ENCODE measurements at regions not wholly inside any gene's neighbourhood (a gene's known extent, or its start where the extent isn't known, plus 50 kb on each side); places are given as distances from the start of the nearest gene placed in this dataset.
"Not testable (repeated sequence)": the region's sequence is repeated elsewhere in the genome, so short reads cannot be mapped to it uniquely, and the experiment has no call there.

GRCh38 chr3:152193673-152194267 lies 75.0 kb upstream of the MBNL1 start:
- peak; percentile 82 for DNase-seq (ENCODE audit: low spot score)

- DNase-seq (ENCODE audit: low spot score), result no peak
Measured at GRCh38 chr3:152195206-152195605, 73.5 kb upstream of the MBNL1 start.

- no peak for DNase-seq (ENCODE audit: low spot score)
Measured at GRCh38 chr3:152196782-152197181, 71.9 kb upstream of the MBNL1 start.

- peak; percentile 60 for DNase-seq (ENCODE audit: low spot score)
Measured at GRCh38 chr3:152197451-152197850, 71.3 kb upstream of the MBNL1 start.

GRCh38 chr3:152197937-152198336 lies 70.8 kb upstream of the MBNL1 start:
- DNase-seq (ENCODE audit: low spot score), result no peak

GRCh38 chr3:152198665-152199064 lies 70.1 kb upstream of the MBNL1 start:
- no peak for DNase-seq (ENCODE audit: low spot score)

- no peak for DNase-seq (ENCODE audit: low spot score)
Measured at GRCh38 chr3:152199102-152199840, 69.5 kb upstream of the MBNL1 start.

- no peak for DNase-seq (ENCODE audit: low spot score)
Measured at GRCh38 chr3:152200476-152201420, 68.0 kb upstream of the MBNL1 start.

- no peak for DNase-seq (ENCODE audit: low spot score)
Measured at GRCh38 chr3:152202976-152203626, 65.6 kb upstream of the MBNL1 start.

GRCh38 chr3:152203652-152204051 lies 65.1 kb upstream of the MBNL1 start:
- no peak for DNase-seq (ENCODE audit: low spot score)

GRCh38 chr3:152204218-152204617 lies 64.5 kb upstream of the MBNL1 start:
- no peak for DNase-seq (ENCODE audit: low spot score)

GRCh38 chr3:152205097-152205593 lies 63.6 kb upstream of the MBNL1 start:
- DNase-seq (ENCODE audit: low spot score), result no peak

GRCh38 chr3:152206243-152206760 lies 62.4 kb upstream of the MBNL1 start:
- no peak for DNase-seq (ENCODE audit: low spot score)

GRCh38 chr3:152208439-152208838 lies 60.3 kb upstream of the MBNL1 start:
- no peak for DNase-seq (ENCODE audit: low spot score)

- no peak for DNase-seq (ENCODE audit: low spot score)
Measured at GRCh38 chr3:152209060-152209459, 59.7 kb upstream of the MBNL1 start.

GRCh38 chr3:152209776-152210175 lies 59.0 kb upstream of the MBNL1 start:
- DNase-seq (ENCODE audit: low spot score), result no peak

- DNase-seq (ENCODE audit: low spot score), result no peak
Measured at GRCh38 chr3:152210697-152211096, 58.0 kb upstream of the MBNL1 start.

- DNase-seq (ENCODE audit: low spot score), result no peak
Measured at GRCh38 chr3:152211655-152212054, 57.1 kb upstream of the MBNL1 start.

GRCh38 chr3:152213203-152213602 lies 55.5 kb upstream of the MBNL1 start:
- no peak for DNase-seq (ENCODE audit: low spot score)

- no peak for DNase-seq (ENCODE audit: low spot score)
Measured at GRCh38 chr3:152213938-152214337, 54.8 kb upstream of the MBNL1 start.

GRCh38 chr3:152216960-152217865 lies 51.5 kb upstream of the MBNL1 start:
- not testable (repeated sequence) for DNase-seq (ENCODE audit: low spot score)
